ENCODE measurements at regions not wholly inside any gene's neighbourhood (a gene's known extent, or its start where the extent isn't known, plus 50 kb on each side); places are given as distances from the start of the nearest gene placed in this dataset.
"Not testable (repeated sequence)": the region's sequence is repeated elsewhere in the genome, so short reads cannot be mapped to it uniquely, and the experiment has no call there.

GRCh38 chr7:110186334-110186733 is 904.6 kb upstream of the LRRN3 start:
- DNase-seq: no peak

GRCh38 chr7:110187877-110188554 is 902.9 kb upstream of the LRRN3 start:
- no peak for DNase-seq

DNA sequence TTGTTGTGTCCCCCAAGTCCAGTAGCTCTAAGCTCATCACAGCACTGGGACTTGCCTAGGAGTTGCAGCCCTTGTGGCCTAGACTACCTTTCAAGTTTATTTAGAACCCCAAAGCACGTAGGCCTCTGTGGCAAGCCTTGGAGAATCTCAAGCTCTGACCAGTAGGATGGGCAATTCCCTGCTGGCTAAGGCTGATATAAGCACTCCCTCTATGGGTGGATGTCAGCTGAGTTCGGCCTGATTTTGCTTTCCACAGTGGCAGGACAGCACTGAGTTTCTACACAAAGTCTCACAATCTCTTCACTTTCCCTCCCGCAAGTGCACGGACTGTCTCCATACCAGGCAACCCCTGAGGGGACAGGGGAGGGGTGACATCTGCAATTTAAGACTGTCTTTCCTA is 886.4 kb upstream of the LRRN3 start:
- DNase-seq: no peak

GRCh38 chr7:110205899-110206298 is 885.0 kb upstream of the LRRN3 start:
- no peak for DNase-seq

DNA sequence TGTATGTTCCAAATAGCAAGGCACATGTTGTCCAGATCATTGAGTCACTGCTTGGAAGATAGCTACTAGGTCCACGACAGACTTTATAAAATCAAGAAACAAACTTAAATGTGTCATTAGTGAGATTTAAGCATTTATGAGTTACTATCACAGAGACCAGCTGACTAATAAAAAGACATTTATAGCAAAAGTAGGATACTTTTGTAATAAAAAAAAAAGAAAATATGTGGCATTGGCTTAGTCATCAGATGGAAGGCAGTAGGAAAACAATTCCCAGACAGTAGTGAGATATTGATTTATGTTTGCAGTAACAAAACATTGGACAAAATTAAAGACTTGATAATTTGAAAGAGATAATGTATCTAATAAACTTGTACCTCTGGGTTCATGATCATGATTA is 881.0 kb upstream of the LRRN3 start:
- DNase-seq: no peak

- no peak for DNase-seq
These were observed 879.9 kb upstream of the LRRN3 start for GRCh38 chr7:110210941-110211608.

GRCh38 chr7:110224643-110225042 is 866.3 kb upstream of the LRRN3 start:
- no peak for DNase-seq

DNA sequence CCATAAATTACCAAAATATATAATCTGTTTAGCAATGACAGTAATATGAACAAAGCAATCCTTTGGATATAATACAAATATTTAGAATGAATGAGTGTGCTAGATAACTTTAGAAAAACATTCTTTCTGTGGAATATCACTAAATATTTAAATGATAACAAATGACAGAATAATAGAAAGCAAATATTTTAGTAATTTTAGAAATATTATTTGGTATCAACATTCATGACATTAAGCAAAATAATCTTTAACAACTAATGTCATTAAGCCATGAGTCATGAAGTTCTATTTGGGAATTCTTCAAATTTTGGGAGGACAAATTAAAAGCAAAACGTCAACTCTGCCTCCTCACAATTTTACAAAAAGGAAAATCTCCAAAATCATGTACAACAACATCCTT is 844.8 kb upstream of the LRRN3 start:
- DNase-seq: no peak

DNA sequence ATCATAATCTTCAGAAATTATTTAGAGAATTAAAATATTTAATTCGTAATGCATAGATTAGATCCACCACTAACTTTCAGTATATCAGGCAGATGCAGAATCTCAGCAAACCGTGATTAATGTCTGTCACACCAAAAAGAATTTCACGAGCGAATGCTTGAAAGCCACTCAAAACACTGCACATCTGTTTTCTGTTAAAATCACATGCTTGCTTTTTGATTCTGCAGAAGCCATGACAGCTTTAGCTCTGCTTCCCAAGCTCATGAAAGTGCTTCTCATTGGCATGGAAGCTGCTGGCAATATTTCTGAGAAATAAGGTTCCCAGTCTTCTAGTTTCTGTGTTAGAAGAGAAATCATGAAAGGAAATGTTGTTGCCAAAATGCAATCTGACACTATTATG is 837.8 kb upstream of the LRRN3 start:
- DNase-seq: no peak

DNA sequence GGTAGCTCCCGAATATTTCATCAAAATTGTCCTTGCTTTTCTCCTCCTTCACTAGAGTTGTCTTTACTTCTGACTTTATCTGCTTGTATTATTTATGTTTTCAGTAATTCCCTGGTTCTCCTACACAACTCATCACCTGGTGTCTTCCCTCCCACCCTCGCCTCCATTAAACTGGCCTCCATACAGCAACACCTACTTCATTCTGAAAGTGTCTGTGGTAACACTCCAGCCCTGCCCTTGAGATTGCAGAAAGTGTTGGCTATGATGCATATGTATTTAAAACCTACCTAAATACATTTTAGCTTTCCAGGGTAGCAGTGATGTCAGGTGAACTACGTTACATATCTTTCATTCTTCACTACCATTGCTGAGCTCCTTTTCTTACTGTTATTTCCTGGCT is 833.3 kb upstream of the LRRN3 start:
- no peak for DNase-seq

GRCh38 chr7:110262251-110262650 is 828.7 kb upstream of the LRRN3 start:
- DNase-seq: no peak

- DNase-seq: no peak
These were observed 826.6 kb upstream of the LRRN3 start for GRCh38 chr7:110264288-110264687.

- DNase-seq: no peak
These were observed 809.6 kb upstream of the LRRN3 start for GRCh38 chr7:110281362-110281761.

DNA sequence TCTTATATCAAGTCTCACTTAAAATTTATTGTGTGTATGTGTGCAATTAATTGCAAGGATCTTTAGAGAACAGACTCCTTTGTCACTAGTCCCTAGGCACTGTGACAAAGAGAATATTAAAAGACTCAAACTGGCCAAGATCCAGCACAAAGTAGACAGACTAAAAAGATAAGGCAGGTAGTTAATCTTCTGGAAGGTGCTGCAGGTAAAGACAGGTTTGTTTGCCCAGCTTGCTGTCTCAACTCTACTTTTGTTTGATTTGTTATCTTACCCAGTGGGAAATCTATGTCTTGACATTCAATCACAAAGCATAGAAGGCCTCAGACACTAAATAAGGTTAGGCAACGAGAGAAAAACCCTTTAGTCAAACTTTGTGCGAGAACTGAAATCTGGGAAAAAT is 807.9 kb upstream of the LRRN3 start:
- DNase-seq: no peak

DNA sequence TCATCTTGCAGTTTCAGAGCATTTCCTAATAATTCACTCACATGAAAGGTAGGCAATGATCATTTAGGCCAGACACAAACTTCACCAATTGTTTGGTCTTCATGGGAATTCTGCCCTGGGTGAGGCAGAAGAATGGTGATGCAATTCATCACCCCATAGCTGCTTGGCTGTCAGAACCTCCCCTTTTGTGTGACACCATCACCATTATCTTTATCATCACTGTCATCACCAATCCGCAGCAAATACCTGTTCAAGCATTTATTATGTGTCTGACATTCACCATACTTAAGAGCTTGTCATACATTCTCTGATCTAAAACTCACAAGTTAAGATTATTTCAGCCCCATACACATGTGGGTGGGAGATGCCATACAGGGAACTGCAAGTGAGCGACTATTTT is 799.5 kb upstream of the LRRN3 start:
- DNase-seq: no peak

GRCh38 chr7:110296321-110296720 is 794.6 kb upstream of the LRRN3 start:
- DNase-seq: no peak

GRCh38 chr7:110307776-110308175 is 783.2 kb upstream of the LRRN3 start:
- no peak for DNase-seq

DNA sequence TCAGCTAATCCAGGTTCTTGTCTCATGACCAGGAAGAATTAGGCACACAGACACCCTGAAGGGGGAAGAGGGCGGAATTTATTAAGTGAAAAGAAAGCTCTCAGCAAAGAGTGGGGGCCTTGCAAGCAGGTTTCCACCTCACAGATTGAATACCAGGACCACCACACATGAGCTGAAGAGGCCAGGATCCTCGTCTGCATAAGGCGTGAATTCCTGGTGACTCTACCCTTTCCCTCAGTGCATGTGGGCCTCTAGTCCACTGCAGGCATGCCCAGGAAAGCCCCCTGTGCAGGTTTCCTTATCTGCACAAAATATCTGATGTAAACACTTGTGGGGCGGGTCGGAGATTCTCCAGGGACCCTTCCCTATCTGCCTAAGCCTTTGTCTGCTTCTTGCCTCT is 782.1 kb upstream of the LRRN3 start:
- no peak for DNase-seq

DNA sequence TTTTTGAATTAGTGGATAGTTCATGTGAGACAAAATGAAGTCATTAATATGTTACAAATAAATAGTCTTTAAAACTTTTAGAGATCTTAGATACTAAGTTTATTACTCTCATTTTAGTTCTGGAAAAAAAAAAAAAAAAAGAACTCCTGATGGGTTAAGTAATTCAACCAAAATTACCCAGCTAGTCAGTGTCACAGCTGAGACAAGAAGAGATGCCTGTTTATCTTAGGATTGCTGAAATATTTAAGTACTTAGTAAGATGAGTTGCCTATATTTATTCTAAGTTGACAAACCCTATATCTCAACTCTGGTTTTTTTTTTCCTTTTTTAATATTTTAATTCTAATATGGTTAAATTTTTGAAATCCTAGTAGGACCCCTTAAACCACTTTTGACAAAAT is 781.0 kb upstream of the LRRN3 start:
- no peak for DNase-seq

GRCh38 chr7:110311556-110311955 is 779.4 kb upstream of the LRRN3 start:
- no peak for DNase-seq

- DNase-seq: no peak
These were observed 773.2 kb upstream of the LRRN3 start for GRCh38 chr7:110317541-110318265.

DNA sequence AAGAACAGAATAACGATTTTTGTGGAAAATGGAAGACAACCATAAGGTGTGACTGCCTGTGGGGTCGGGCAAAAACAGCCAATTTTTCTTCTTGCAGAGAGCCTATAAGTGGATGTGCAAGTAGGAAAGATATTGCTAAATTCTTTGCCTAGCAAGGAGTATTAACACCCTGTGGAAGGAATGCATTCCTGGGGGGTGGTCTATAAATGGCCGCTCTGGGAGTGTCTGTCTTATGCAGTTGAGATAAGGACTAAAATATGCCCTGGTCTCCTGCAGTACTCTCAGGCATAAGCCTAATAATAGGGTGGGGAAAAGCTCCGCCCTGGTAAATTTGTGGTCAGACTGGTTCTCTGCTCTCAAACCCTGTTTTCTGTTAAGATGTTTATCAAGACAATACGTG is 770.6 kb upstream of the LRRN3 start:
- DNase-seq: not testable (repeated sequence)

- DNase-seq: no peak
These were observed 768.1 kb upstream of the LRRN3 start for GRCh38 chr7:110322796-110323195.

- no peak for DNase-seq
These were observed 764.0 kb upstream of the LRRN3 start for GRCh38 chr7:110326966-110327365.

All from NCI-H526 treated with DMSO at 0.1 percent for 48 hours (cell line).